NCI-H1105 (cell line): ENCODE measurements at regions not wholly inside any gene's neighbourhood (a gene's known extent, or its start where the extent isn't known, plus 50 kb on each side); places are given as distances from the start of the nearest gene placed in this dataset.
A peak's percentile ranks its signal among the peaks of the same experiment; 100 is the strongest.
"Not testable (repeated sequence)": the region's sequence is repeated elsewhere in the genome, so short reads cannot be mapped to it uniquely, and the experiment has no call there.

Experiments
- DNase-seq: peaks from one replicate; lab custom pipeline; 2025; lab: John Stamatoyannopoulos, UW

DNA sequence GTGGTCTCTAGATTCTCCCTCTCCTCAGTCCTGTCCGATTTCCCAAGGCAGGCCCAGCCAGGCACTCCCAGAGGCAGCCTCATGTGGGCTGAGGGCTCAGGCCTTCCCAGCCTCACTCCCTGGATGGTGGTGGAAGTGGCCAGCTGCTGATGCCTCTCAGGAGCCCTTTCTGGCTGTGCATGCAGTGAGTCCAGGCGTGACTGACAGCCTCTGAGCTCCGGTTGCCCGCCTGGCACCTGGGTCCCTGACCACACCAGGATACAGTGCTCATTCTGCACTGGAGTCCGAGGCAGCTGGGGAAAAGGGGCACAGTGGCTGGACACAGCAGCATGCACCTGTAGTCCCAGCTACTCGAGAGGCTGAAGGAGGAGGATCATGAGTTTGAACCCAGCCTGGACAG is 132.6 kb downstream of the CUL2 start:
- no peak for DNase-seq

DNA sequence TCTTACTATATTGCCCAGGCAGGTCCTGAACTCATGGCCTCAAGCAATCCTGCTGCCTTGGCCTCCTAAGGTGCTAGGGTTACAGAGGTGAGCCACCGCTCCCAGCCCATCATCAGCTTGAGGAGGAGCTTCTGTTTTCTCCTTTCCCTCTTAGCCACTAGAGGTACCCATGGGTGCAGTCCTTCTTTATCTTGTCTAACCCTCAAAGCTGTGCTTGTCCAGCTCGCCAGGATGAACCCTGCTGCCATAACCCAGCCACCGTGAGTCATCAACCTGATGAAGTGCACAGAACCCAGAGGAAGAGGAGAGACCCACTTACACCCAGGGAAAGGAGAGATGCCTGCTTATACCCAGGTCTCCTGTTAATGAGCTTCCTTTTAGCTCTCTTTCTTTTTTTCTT is 133.4 kb downstream of the CUL2 start:
- no peak for DNase-seq

DNA sequence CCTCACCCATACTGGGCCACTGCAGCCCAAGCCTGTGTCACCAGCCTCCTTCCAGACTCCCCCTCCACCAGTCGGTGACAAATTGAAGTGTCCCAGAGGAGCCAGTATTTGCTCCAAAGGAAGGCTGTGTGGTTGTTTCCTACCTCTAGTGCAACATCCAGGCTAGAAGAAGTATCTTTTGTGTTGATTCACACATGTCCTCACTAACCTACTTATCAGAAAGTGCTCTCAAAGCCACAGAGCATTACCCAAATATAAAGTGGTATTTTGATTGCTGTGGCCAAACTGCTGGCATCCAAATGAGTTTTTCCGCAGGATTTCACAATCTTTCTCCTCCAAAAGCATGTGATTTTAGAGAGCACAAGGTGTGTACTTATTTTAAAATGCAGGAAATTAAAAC is 134.8 kb downstream of the CUL2 start:
- no peak for DNase-seq

DNA sequence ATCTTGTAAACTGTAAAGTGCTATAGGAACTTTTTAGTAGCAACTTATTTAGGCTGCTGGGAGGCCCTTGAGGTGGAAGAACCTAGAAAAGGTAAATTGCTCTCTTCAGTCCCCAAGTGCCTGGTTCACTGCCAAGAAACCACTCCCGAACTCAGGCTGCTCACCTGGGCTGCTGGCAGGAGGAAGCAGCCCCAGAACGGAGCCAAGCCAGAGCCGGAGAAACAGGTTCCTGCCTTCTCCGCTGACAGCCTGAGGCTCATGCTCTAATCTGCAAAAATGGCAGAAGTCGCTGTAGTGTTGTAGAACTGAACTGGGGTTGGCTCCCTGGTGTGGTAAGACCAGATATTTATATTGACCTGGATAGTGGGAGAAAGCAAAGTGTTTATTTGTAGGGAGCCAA is 136.0 kb downstream of the CUL2 start:
- DNase-seq, result peak; percentile 80

DNA sequence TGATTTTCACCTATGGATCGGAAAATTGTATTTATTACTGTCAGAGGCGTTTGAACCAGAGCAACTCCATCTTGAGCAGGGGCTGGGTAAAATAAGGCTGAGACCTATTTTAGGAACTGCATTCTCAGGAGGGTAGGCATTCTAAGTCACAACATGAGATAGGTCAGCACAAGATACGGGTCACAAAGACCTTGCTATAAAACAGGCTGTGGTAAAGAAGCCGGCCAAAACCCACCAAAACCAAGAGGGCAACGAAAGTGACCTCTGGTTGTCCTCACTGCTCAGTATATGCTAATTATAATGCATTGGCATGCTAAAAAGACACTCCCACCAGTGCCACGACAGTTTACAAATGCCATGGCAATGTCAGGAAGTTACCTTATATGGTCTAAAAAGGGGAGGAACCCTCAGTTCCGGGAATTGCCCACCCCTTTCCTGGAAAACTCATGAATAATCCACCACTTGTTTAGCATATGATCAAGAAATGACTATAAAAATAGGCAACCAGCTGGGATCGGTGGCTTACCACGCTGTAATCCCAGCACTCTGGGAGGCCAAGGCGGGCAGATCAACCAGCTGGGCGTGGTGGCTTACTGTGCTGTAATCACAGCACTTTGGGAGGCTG is 136.3 kb upstream of the PARD3 start:
- not testable (repeated sequence) for DNase-seq

DNA sequence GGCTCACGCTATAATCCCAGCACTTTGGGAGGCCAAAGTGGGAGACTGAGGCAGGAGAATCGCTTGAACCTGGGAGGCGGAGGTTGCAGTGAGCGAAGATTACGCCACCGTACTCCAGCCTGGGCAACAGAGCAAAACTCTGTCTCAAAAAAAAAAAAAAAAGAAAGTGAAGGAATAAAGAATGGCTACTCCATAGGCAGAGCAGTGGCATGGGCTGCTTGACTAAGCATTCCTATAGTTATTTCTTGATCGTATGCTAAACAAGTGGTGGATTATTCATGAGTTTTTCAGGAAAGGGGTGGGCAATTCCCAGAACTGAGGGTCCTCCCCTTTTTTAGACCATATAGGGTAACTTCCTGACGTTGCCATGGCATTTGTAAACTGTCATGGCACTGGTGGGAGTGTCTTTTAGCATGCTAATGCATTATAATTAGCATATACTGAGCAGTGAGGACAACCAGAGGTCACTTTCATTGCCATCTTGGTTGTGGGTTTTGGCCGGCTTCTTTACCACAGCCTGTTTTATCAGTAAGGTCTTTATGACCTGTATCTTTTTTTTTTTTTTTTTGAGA is 130.9 kb upstream of the PARD3 start:
- not testable (repeated sequence) for DNase-seq

DNA sequence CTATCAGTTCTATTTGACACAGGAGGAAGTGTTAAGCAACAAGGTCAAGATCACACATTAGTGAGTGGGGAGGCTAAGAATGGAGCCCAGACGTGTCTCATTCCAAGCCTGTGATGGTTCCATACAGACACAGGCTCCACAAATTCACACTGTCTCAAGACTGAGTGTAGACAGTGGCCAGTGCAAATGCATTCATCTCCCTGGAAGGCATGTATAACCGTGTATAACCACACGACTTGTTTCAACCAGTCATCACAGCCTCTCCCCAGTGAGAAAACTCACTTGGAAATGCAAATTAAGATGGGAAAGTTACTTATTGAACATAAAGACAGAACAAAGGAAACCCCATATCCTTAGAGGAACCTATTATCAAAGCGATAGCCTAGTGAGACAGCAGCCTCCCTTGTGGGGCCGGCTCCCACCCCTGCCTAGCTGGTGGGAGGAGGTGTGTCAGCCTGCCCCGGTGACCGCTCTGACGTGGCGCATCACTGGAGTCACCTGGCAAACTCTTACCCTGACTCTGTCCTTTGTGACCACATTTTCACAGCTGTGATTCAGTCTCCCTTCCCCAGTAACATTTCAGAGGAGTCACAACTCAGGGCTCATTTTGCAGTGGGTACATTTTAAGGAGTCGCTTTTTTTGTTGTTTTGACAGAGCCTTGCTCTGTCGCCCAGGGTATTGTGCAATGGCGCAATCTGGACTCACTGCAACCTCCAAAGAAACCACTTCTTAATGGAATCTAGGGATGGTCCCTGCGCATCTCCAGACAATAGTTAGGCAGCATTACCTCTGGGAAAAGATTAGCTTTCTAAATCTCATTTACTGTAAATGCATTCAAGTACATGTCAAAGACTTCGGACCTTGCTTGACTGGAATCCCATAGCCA is 126.6 kb upstream of the PARD3 start:
- DNase-seq, result no peak

DNA sequence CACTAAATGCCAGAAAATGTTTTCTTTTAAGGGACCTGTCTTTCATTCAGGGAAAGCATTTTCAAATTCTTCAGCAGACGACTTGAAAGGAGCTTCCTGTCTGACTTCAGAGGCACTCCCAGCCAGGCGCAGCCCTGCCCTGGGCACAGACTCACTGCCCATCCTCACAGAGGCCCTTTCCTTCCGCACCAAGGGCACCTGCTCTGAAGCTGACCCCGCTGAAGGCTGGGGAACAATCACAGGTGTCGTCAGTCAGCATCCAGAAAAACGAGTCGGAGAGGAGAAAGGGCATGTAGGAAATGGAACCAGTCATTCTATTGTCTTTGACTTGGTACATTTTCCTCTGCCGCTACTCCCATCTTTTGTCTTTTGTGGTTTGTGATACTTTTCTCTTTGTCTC is 125.3 kb upstream of the PARD3 start:
- DNase-seq, result no peak

DNA sequence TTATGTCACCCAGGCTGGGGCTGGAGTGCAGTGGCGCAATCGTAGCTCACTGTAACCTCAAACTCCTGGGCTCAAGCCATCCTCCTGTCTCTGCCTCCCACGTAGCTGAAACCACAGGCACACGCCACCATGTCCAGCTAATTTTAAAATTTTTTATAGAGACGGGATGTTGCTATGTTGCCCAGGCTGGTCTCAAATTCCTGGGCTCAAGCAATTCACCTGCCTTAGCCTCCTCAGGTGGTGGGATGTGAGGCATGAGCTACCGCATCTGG is 123.2 kb upstream of the PARD3 start:
- DNase-seq, result no peak

DNA sequence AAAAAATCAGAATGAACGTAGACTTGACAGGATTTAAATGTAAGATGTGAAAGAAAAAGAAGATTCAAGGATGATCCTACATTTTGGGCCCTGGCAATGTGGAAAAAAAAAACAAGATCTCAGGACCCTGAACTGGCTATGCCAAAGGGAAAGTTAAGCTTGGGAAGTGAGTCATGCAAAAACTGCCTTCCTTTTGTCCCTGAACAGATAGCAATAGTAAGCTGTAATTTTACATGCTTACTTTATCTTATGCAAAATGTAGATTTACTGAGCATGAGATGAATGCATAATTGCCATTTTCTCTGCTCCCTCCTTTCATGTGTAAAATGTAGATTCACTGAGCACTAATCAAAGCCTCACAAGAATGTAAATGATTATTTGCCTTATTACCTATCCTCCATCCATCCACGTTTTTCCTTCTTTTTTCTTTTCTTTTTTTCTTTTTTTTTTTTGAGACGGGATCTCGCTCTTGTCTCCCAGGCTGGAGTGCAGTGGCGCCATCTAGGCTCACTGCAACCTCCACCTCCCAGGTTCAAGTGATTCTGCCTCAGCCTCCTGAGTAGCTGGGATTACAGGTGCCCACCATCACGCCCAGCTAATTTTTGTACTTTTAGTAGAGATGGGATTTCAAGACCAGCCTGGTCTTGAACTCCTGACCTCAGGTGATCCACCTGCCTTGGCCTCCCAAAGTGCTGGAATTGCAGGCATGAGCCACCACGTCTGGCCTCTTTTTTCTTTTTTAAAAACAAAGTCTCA is 122.7 kb upstream of the PARD3 start:
- DNase-seq, result not testable (repeated sequence)

DNA sequence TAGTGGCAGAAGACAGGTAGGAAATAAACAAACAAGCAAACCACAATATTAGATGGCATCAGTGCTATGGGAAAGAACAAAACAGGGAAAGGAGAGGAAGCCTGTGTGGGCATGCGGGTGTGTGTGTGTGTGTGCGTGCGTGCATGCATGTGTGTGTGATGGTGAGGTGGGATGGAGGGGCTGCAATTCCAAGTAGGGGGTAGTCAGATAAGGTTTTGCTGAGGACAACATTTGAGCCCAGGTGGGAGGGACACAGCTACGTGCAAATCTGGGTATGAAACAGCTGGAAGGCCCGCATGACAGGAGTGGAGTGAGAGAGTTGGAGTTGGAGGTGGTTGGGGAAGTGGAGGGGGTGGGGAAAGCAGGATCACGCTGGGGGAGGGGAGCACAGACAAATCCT is 121.0 kb upstream of the PARD3 start:
- DNase-seq, result no peak

DNA sequence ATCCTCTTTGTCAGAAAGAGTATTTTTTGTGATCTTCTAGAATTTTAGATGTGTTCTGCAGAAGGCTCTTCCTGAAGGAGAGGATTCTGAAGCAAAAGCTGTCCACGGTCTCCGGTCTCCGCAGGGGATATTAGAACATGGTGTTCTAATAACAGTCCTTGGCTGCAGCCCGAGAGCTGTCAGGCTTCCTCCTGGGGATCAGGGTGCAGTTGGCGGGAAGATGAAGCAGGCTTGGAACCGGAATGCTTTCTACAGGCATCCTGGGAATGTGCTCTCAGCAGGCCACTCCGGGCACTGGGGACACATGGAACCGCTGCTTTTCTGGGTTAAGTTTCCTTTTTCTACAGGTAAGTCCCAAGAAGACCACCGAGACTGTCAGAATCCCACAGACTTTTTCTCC is 118.6 kb upstream of the PARD3 start:
- DNase-seq, result no peak

DNA sequence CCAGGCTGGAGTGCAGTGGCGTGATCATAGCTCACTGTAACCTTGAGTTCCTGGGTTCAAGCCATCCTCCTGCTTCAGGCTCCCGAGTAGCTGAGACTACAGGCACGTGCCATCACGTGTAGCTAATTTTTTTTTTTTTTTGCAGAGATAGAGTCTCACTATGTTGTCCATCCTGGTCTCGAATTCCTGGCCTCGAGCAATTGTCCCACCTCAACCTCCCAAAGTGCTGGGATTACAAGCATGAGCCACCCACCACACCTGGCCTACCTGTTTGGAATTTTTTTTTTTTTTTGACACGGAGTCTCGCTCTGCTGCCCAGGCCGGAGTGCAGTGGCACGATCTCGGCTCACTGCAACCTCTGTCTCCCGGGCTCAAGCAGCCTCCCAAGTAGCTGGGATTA is 117.1 kb upstream of the PARD3 start:
- no peak for DNase-seq

DNA sequence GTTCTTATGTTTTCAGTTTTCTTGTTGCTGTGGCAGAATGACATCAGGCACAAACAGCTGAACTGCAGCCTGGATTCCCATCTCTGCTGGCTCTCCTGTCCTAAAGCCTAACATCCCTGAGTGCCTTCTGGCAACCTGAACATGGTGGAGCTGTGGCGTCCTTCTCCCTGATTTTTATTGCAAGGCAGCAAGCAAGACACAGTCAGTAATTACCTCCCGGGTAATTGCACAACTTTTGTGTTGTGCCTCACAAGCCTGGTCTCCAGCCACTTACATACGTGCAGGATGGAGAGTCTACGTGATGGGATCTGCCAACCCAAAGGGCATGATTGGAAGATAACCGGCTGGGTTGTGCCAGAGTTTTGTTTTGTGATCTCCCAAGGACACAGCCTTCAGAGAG is 116.1 kb upstream of the PARD3 start:
- no peak for DNase-seq

DNA sequence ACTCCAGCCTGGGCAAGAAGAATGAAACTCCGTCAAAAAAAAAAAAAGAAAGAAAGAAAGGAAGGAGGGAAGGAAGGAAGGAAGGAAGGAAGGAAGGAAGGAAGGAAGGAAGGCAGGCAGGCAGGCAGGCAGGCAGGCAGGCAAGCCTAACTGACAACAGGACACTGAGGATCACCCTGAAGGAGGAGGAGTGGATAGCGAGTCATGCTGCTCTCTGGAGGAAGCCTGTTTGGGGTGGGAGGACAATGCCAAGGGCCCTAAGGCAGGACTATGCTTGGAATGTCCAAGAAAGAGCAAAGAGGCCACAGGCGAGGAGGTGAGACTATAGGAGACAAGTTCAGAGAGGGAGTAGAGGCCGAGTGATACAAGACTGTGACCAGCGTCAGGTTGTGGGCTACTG is 107.0 kb upstream of the PARD3 start:
- no peak for DNase-seq

DNA sequence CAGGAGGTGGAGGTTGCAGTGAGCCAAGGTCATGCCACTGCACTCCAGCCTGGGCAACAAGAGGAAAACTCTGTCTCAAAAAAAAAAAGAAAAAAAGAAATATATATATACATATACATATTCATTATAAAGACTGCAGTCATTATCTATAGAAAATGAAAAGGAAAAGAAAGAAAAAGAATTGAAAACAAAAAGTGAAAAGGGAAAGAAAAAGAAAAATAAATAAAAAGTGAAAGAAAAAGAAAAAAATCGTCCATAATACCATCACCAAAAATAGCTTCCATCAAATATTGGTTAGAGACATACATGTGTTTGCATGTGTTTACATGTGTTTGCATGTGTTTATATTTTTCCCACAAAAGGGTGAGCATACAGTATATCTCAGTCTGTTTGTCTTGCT is 105.5 kb upstream of the PARD3 start:
- DNase-seq, result no peak

DNA sequence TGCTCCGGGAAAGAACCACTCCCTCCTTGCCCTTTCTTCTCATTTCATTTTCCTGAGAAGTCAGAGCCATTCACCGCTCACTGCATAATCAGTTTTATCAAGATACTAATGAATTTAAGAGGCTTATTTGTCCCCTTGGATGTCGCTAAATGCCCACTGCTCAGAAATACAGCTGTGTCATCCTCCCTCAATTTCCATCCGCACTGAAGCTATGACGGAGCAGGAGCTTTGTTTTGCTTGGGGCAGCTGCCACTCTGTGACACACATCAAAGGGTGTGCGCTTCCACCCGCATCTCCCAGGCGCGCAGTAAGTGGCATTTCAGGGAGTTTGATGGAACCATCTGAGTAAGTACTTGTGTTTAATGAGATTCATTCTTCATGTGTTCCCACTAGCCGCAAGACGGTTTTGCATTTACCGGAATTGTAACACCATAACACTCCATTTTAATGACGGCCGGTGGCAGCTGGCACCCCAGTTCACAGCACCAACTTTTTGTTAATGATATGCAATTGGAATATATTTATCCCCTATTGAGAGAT is 103.8 kb upstream of the PARD3 start:
- no peak for DNase-seq

DNA sequence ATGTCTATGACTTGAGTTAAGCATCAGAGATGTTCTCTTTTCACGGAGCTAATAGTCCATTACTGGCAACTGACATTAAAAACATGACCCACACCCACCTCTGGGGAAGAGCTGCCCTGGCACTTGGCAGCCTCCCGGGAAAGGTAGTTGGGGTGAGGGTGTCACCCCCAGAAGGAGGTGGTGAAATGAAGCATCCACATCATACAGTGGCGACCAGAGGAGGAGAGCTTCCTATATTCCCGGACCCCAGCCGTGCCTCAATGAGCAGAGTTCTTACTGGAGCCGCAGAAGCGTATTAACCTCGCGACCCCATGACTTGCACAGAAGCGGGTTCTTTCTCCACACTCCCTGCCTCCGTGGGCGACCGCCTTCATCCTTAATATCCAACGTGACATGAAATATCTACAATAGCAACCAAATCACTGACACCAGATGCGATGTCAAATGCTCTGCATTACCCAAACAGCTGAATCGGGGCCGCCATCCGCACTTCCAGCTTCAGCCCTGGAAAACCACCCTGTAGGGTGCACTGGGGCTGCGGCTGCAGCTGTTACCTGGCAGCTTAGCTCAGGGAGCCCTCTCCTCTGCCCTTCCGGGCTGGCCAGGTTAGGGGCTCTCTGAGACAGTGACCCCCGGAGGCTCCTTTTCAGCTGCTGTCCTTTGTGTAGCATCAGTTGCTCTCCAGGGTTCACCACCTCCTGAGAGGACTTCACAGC is 103.1 kb upstream of the PARD3 start:
- DNase-seq, result no peak

DNA sequence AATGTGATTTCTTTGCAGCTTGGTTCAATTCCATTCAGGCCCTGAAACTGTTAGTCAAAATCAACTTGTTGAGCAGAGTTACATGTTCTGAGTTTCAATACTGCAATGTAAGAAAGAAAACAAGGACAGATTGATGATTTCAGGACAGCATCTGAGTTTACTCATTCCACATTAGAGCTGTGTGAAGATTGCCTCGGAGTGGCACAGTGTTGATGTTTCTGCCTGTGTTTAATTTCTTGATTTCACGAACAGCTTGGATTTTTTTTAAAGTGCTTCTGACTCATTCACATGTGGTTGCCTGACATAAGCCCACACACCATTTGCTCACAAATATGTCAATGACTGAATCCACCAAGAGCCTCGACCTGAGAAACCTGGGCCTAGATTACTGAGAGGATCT is 101.2 kb upstream of the PARD3 start:
- DNase-seq, result no peak

DNA sequence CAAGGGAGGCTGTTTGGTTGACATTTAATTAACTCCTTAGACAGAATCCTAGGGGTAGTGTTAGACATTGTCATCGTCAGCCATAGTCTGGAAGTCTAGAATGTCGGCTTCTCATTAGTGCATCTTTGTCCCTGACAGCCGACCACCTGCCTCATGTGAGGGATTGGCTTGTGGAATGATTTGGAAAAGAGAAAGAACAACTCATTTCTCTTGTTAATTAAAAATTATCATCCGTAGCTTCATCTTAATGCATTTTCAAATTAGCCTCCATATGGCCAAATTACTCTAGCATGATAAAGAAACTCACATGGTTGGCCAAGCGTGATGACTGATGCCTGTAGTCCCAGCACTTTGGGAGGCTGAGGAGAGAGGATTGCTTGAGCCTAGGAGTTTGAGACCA is 97.7 kb upstream of the PARD3 start:
- DNase-seq, result no peak

DNA sequence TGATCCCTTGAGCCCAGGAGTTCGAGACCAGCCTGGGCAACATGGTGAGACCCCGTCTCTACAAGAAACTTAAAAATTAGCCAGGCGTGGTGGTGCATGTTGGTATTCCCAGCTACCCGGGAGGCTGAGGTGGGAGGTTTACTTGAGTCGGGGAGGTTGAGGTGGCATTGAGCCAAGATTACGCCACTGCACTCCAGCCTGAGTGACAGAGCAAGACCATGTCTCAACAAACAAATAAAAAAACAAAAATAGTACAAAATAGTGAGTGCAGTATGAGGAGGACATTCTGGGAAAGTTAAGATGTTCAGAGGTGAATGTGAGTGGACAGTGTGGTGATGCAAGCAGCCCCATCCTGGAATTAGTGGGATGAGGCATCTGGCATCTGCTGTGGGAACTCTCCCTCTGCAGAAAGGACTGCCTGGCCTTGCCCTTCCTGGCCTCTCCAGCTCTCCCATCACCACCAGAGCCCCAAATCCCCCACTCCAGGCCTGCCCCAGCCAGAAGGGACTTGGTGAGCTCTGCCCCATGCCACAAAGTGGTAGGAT is 96.6 kb upstream of the PARD3 start:
- no peak for DNase-seq

DNA sequence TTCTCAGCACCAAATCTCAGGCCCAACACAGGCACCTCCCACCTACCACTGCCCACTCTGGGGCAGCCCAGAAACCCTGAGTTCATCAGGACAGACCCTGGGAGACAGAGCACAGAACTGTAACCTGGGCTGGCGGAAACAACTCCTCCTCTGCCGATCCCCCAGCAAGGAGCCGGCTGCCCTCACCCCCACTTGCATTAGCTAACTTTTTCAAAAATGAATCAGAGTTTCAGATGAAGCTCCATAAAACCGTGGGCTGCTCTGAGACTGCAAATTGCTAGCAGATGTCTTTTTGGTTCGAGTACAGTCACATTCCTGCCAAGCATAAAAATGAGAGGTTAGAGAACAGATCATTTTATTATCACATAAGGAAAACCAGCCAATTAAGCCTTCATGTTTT is 93.4 kb upstream of the PARD3 start:
- no peak for DNase-seq
